IMR-90 (cell line): ENCODE measurements at regions not wholly inside any gene's neighbourhood (a gene's known extent, or its start where the extent isn't known, plus 50 kb on each side); places are given as distances from the start of the nearest gene placed in this dataset.

Experiments
- ATAC-seq: fragments of 200-7000 bp; cut with Tn5 transposase; 2 replicates; pipeline ENCODE4 v1.9.1; 2020; ENCODE audit warnings: low read depth, mild to moderate bottlenecking, moderate library complexity
- BruUV-seq: library from RNA; stranded (reverse); fragments of 400-500 nt; replicated peaks from 2 replicates; lab custom pipeline; 2021; lab: Mats Ljungman, UMichigan
- CTCF ChIA-PET: fragments of 300-600 bp; formaldehyde crosslinking; extraction: SDS; loops from one replicate; lab custom pipeline; 2021; ENCODE audit warnings: antibody characterized with exemption; lab: Yijun Ruan, JAX
- POLR2A ChIA-PET: fragments of 300-600 bp; sonication (Branson Sonifier 250); formaldehyde crosslinking; loops from one replicate; lab custom pipeline; 2022; ENCODE audit warnings: antibody characterized with exemption; ENCODE audit not compliant: unreplicated experiment; lab: Charles Lee
- DNase-seq: peaks from one replicate; pipeline ENCODE4 v3.0.0; 2013
- H2AFZ ChIP-seq: replicated peaks from 2 replicates; pipeline ENCODE3; 2013; ENCODE audit warnings: low read length, mild to moderate bottlenecking; ENCODE audit not compliant: poor library complexity
- H2AK5ac ChIP-seq: 2 replicates; pipeline ENCODE4 v1.6.1; 2013; ENCODE audit warnings: low read depth, low read length, inconsistent platforms
- H2AK9ac ChIP-seq: replicated peaks from 2 replicates; pipeline ENCODE3; 2013; ENCODE audit warnings: mild to moderate bottlenecking, low read depth, low read length, moderate library complexity; ENCODE audit not compliant: poor library complexity
- H2BK120ac ChIP-seq: 2 replicates; pipeline ENCODE4 v1.6.1; 2013; ENCODE audit warnings: low read depth, low read length, inconsistent platforms
- H2BK15ac ChIP-seq: 3 replicates; pipeline ENCODE4 v1.6.1; 2013; ENCODE audit warnings: low read depth, low read length, inconsistent platforms
- H2BK20ac ChIP-seq: 2 replicates; pipeline ENCODE4 v1.6.1; 2013; ENCODE audit warnings: low read depth, mild to moderate bottlenecking, inconsistent platforms, low read length, moderate library complexity
- H2BK5ac ChIP-seq: 2 replicates; pipeline ENCODE4 v1.6.1; 2013; ENCODE audit warnings: mild to moderate bottlenecking, low read depth, low read length, inconsistent platforms; ENCODE audit not compliant: poor library complexity, severe bottlenecking
- H3K14ac ChIP-seq: replicated peaks from 2 replicates; pipeline ENCODE4 v1.6.1; 2013; ENCODE audit warnings: low read depth, low read length, inconsistent platforms
- H3K18ac ChIP-seq: 2 replicates; pipeline ENCODE4 v1.6.1; 2013; ENCODE audit warnings: low read depth, low read length, control low read depth
- H3K23ac ChIP-seq: 2 replicates; pipeline ENCODE4 v1.6.1; 2013; ENCODE audit warnings: low read depth, low read length, inconsistent platforms
- H3K27ac ChIP-seq: 2 replicates; pipeline ENCODE4 v1.5.1; 2013; ENCODE audit warnings: mild to moderate bottlenecking, control low read depth, low read length; ENCODE audit not compliant: insufficient read depth
- H3K27me3 ChIP-seq: 2 replicates; pipeline ENCODE4 v1.6.1; 2013; ENCODE audit warnings: low read length; ENCODE audit not compliant: control insufficient read depth, insufficient read depth
- H3K36me3 ChIP-seq: 2 replicates; pipeline ENCODE4 v1.6.1; 2013; ENCODE audit warnings: low read length, mixed read lengths; ENCODE audit not compliant: control insufficient read depth, insufficient read depth
- H3K4ac ChIP-seq: 2 replicates; pipeline ENCODE4 v1.6.1; 2013; ENCODE audit warnings: low read depth, low read length, inconsistent platforms
- H3K4me1 ChIP-seq: 2 replicates; pipeline ENCODE4 v1.6.1; 2013; ENCODE audit warnings: low read length, mixed read lengths; ENCODE audit not compliant: control insufficient read depth, insufficient read depth
- H3K4me2 ChIP-seq: 2 replicates; pipeline ENCODE4 v1.6.1; 2013; ENCODE audit warnings: low read depth, mild to moderate bottlenecking, control low read depth, low read length, moderate library complexity
- H3K4me3 ChIP-seq: 2 replicates; pipeline ENCODE4 v1.5.1; 2013; ENCODE audit warnings: low read depth, mild to moderate bottlenecking, control low read depth, low read length, moderate library complexity; ENCODE audit not compliant: insufficient read depth
- H3K56ac ChIP-seq: 2 replicates; pipeline ENCODE4 v1.6.1; 2013; ENCODE audit warnings: low read length, inconsistent platforms; ENCODE audit not compliant: insufficient read depth; ENCODE audit errors: extremely low read depth
- H3K79me1 ChIP-seq, 2 experiments: 2 replicates each; pipeline ENCODE4 v1.6.1; 2013; ENCODE audit warnings: low read length in 2 of 2, inconsistent platforms in 1 of 2, low read depth in 1 of 2
- H3K9ac ChIP-seq: 2 replicates; pipeline ENCODE4 v1.6.1; 2013; ENCODE audit warnings: low read depth, low read length, control low read depth
- H3K9me1 ChIP-seq: 2 replicates; pipeline ENCODE4 v1.6.1; 2013; ENCODE audit warnings: low read length, inconsistent platforms; ENCODE audit not compliant: insufficient read depth
- H3K9me3 ChIP-seq: 2 replicates; pipeline ENCODE4 v1.6.1; 2013; ENCODE audit warnings: low read length; ENCODE audit not compliant: control insufficient read depth, insufficient read depth
- H4K20me1 ChIP-seq: 2 replicates; pipeline ENCODE4 v1.6.1; 2013; ENCODE audit warnings: low read length, inconsistent platforms; ENCODE audit not compliant: insufficient read depth
- H4K5ac ChIP-seq: 2 replicates; pipeline ENCODE4 v1.6.1; 2013; ENCODE audit warnings: mild to moderate bottlenecking, low read depth, low read length, control low read depth
- H4K8ac ChIP-seq, 2 experiments: 2 replicates each; pipeline ENCODE4 v1.6.1; 2013; ENCODE audit warnings: low read depth in 2 of 2, low read length in 2 of 2, control low read depth in 1 of 2, inconsistent platforms in 1 of 2
- H4K91ac ChIP-seq: 2 replicates; pipeline ENCODE4 v1.6.1; 2013; ENCODE audit warnings: low read depth, low read length, inconsistent platforms; ENCODE audit not compliant: insufficient read depth
- BHLHE40 ChIP-seq: fragments of 150-350 bp; IDR thresholded peaks from 2 replicates; pipeline ENCODE4 v1.6.1; 2016; ENCODE audit warnings: mild to moderate bottlenecking, low read depth, low read length
- CEBPB ChIP-seq: IDR thresholded peaks from 2 replicates; pipeline ENCODE4 v1.6.1; 2012; ENCODE audit warnings: low read depth, low read length, improper control_type of control experiment
- CHD1 ChIP-seq: IDR thresholded peaks from 2 replicates; pipeline ENCODE4 v1.6.1; 2012; ENCODE audit warnings: low read depth, low read length, improper control_type of control experiment
- CTCF ChIP-seq: conservative IDR thresholded peaks from 2 replicates; pipeline ENCODE4 v1.5.1; 2012; ENCODE audit warnings: mild to moderate bottlenecking, low read depth, low read length, improper control_type of control experiment
- ELK1 ChIP-seq: fragments of 150-350 bp; IDR thresholded peaks from 2 replicates; pipeline ENCODE4 v1.6.1; 2016; ENCODE audit warnings: low read depth, mild to moderate bottlenecking, low read length, moderate library complexity, borderline replicate concordance
- FOS ChIP-seq: fragments of 150-350 bp; IDR thresholded peaks from 2 replicates; pipeline ENCODE4 v1.6.1; 2016; ENCODE audit warnings: low read depth, low read length
- MAFK ChIP-seq: IDR thresholded peaks from 2 replicates; pipeline ENCODE4 v1.6.1; 2012; ENCODE audit warnings: low read depth, low read length, improper control_type of control experiment
- MAZ ChIP-seq: IDR thresholded peaks from 2 replicates; pipeline ENCODE4 v1.6.1; 2012; ENCODE audit warnings: low read depth, mild to moderate bottlenecking, low read length, improper control_type of control experiment, moderate library complexity, borderline replicate concordance
- MXI1 ChIP-seq: IDR thresholded peaks from 2 replicates; pipeline ENCODE4 v1.6.1; 2012; ENCODE audit warnings: low read depth, mild to moderate bottlenecking, low read length, moderate library complexity, borderline replicate concordance
- NFE2L2 ChIP-seq: fragments of 150-350 bp; IDR thresholded peaks from 2 replicates; pipeline ENCODE4 v1.6.1; 2016; ENCODE audit warnings: low read depth, mild to moderate bottlenecking, low read length
- POLR2A ChIP-seq: IDR thresholded peaks from 2 replicates; pipeline ENCODE4 v1.6.1; 2012; ENCODE audit warnings: mild to moderate bottlenecking, low read depth, low read length
- RAD21 ChIP-seq: IDR thresholded peaks from 2 replicates; pipeline ENCODE4 v1.6.1; 2012; ENCODE audit warnings: low read length, improper control_type of control experiment
- RCOR1 ChIP-seq: IDR thresholded peaks from 2 replicates; pipeline ENCODE4 v1.6.1; 2012; ENCODE audit warnings: mild to moderate bottlenecking, low read length, improper control_type of control experiment; ENCODE audit not compliant: insufficient replicate concordance
- RFX5 ChIP-seq: IDR thresholded peaks from 2 replicates; pipeline ENCODE4 v1.8.0; 2012; ENCODE audit warnings: low read depth, mild to moderate bottlenecking, low read length, moderate library complexity
- SMC3 ChIP-seq: fragments of 150-350 bp; IDR thresholded peaks from 2 replicates; pipeline ENCODE4 v1.6.1; 2016; ENCODE audit warnings: low read depth, mild to moderate bottlenecking, antibody characterized with exemption, low read length, moderate library complexity
- USF2 ChIP-seq: fragments of 150-350 bp; IDR thresholded peaks from 2 replicates; pipeline ENCODE4 v1.6.1; 2017; ENCODE audit warnings: mild to moderate bottlenecking, antibody characterized with exemption, low read length, low read depth
- WGBS, 2 experiments: methylation state at CpG; one replicate each; pipeline versions ENCODE4 v1.1.5 to v1.1.7; 2013; ENCODE audit warnings: missing lambda C conversion rate in 2 of 2; ENCODE audit not compliant: insufficient read length in 1 of 2; ENCODE audit errors: extremely low coverage in 2 of 2; 5-methylcytosine and 5-hydroxymethylcytosine counted together
- dilution Hi-C: fragments of 300-500 bp; cut with HindIII; formaldehyde crosslinking; loops from one replicate; pipeline ENCODE4 v1.14.3; 2018; ENCODE audit warnings: low sequenced_read_pairs; ENCODE audit not compliant: unreplicated experiment
- in situ Hi-C: fragments of 300-500 bp; cut with MboI; formaldehyde crosslinking; loops from 3 replicates; pipeline ENCODE4 v1.14.3; 2019; ENCODE audit warnings: low sequenced_read_pairs, inconsistent platforms, mixed read lengths
- intact Hi-C: fragments of 100-400 bp; cut with micrococcal nuclease; formaldehyde crosslinking; loops from 2 replicates; pipeline ENCODE4 v1.10.0; 2022

GRCh38 chrX:67780694-67781109 lies 236.9 kb downstream of the AR start:
- Histone ChIP-seq H2BK15ac (no peak overlapping the region), H3K23ac (no peak overlapping the region), H3K9me3 (no peaks in the 10 kb centered on the region), H3K4me2 (no peak overlapping the region), H3K27ac (peak overlapping the region; percentile 70; the same call in 1 of the 2 replicates), H3K56ac (no peak overlapping the region), H3K9me1 (no peaks in the 10 kb centered on the region), H2BK120ac (no peak overlapping the region), H3K4me3 (no peak overlapping the region), H4K5ac (no peak overlapping the region), H4K91ac (no peak overlapping the region), H3K27me3 (no peaks in the 10 kb centered on the region; the same call in 1 of the 2 replicates), H3K79me1 (no peaks in the 10 kb centered on the region), H3K4me1 (no peaks in the 10 kb centered on the region), H2AK9ac (no peak overlapping the region), H2AFZ (peak overlapping the region; percentile 63), H3K14ac (no peak overlapping the region), H3K4ac (no peak overlapping the region), H3K18ac (no peak overlapping the region), H2BK5ac (no peak overlapping the region), H2BK20ac (no peak overlapping the region), H3K9ac (no peak overlapping the region), H2AK5ac (no peak overlapping the region), H3K36me3 (no peaks in the 10 kb centered on the region), H4K8ac (no peak overlapping the region), H4K20me1 (no peaks in the 10 kb centered on the region)
- no CpG with 5 or more reads among the region's 2 CpGs for WGBS, 2 experiments
- DNase-seq = peak; percentile 78
- BruUV-seq = no TSS peak
- intact Hi-C loops (no loop called here), in situ Hi-C loops (no loop called here), dilution Hi-C loops (no loop called here)
- peak; percentile 74 for ATAC-seq
- ChIA-PET POLR2A (no interaction called here), CTCF (no interaction called here)
- no peak for TF ChIP-seq RFX5
- no peak for TF ChIP-seq BHLHE40
- TF ChIP-seq CEBPB = no peak
- TF ChIP-seq CHD1 = no peak
- TF ChIP-seq MAFK = no peak
- no peak for TF ChIP-seq NFE2L2
- TF ChIP-seq RCOR1 = no peak
- no peak for TF ChIP-seq SMC3
- no peak for TF ChIP-seq USF2
- TF ChIP-seq MAZ = no peak
- TF ChIP-seq POLR2A = no peak
- TF ChIP-seq MXI1 = no peak
- no peak for TF ChIP-seq FOS
- TF ChIP-seq CTCF = no peak
- no peak for TF ChIP-seq ELK1
- TF ChIP-seq RAD21 = no peak
